Liver (tissue), 8 donors: ENCODE measurements at regions not wholly inside any gene's neighbourhood (a gene's known extent, or its start where the extent isn't known, plus 50 kb on each side); places are given as distances from the start of the nearest gene placed in this dataset.

ENCODE experiments used
- DNase-seq: peaks from one replicate; pipeline ENCODE4 v3.0.0-alpha.2; 2017; ENCODE audit warnings: low spot score
- H3K27ac ChIP-seq, 2 donors: one replicate each; pipeline ENCODE4 v1.7.0; 2013; ENCODE audit warnings: inconsistent platforms in 2 of 2, low read length in 2 of 2, control low read depth in 1 of 2, low read depth in 1 of 2, mild to moderate bottlenecking in 1 of 2
- H3K27me3 ChIP-seq, 4 donors: one replicate each; pipeline versions ENCODE4 v1.6.1 to v1.7.0; 2013; ENCODE audit warnings: low read length in 3 of 4, inconsistent platforms in 1 of 4, mild to moderate bottlenecking in 1 of 4, moderate library complexity in 1 of 4; ENCODE audit not compliant: control insufficient read depth in 4 of 4, insufficient read depth in 4 of 4
- H3K36me3 ChIP-seq, 4 donors: one replicate each; pipeline versions ENCODE4 v1.6.1 to v1.7.0; 2013; ENCODE audit warnings: low read length in 3 of 4, mild to moderate bottlenecking in 3 of 4, low read depth in 1 of 4, moderate library complexity in 1 of 4; ENCODE audit not compliant: control insufficient read depth in 4 of 4, insufficient read depth in 3 of 4
- H3K4me1 ChIP-seq, 4 donors: one replicate each; pipeline versions ENCODE4 v1.6.1 to v1.7.0; 2013; ENCODE audit warnings: low read length in 3 of 4, mild to moderate bottlenecking in 3 of 4, moderate library complexity in 1 of 4; ENCODE audit not compliant: control insufficient read depth in 4 of 4, insufficient read depth in 4 of 4
- H3K4me3 ChIP-seq, 3 donors: one replicate each; pipeline versions ENCODE4 v1.6.1 to v1.7.0; 2013; ENCODE audit warnings: low read length in 3 of 3, control low read depth in 1 of 3, low read depth in 1 of 3, mild to moderate bottlenecking in 1 of 3
- H3K9ac ChIP-seq, 2 donors: one replicate each; pipeline ENCODE4 v1.7.0; 2013; ENCODE audit warnings: low read length in 2 of 2, mild to moderate bottlenecking in 2 of 2, moderate library complexity in 2 of 2, control low read depth in 1 of 2, low read depth in 1 of 2
- H3K9me3 ChIP-seq, 4 donors: one replicate each; pipeline versions ENCODE4 v1.6.1 to v1.7.0; 2013; ENCODE audit warnings: low read length in 3 of 4; ENCODE audit not compliant: control insufficient read depth in 4 of 4
- CTCF ChIP-seq: fragments of 150-350 bp; IDR thresholded peaks from 2 replicates; pipeline ENCODE4 v1.5.1; 2017; ENCODE audit warnings: improper control_type of control experiment, low read depth, low read length; ENCODE audit not compliant: missing input control
- EGR1 ChIP-seq, 2 donors: IDR thresholded peaks; 2 replicates each; pipeline ENCODE4 v1.6.1; 2016 to 2018; ENCODE audit warnings: antibody characterized with exemption in 2 of 2, low read depth in 2 of 2
- FOXA2 ChIP-seq: IDR thresholded peaks from 2 replicates; pipeline ENCODE4 v1.6.1; 2016; ENCODE audit warnings: antibody characterized with exemption
- GABPA ChIP-seq, 2 donors: IDR thresholded peaks in 1 of 2; conservative IDR thresholded peaks in 1 of 2; 2 replicates each; pipeline ENCODE4 v1.6.1; 2016; ENCODE audit warnings: antibody characterized with exemption in 2 of 2, mild to moderate bottlenecking in 1 of 2, moderate library complexity in 1 of 2
- HNF4A ChIP-seq, 2 donors: conservative IDR thresholded peaks; 2 replicates each; pipeline ENCODE4 v1.6.1; 2016; ENCODE audit warnings: antibody characterized with exemption in 2 of 2, mild to moderate bottlenecking in 2 of 2
- HNF4G ChIP-seq: IDR thresholded peaks from 2 replicates; pipeline ENCODE4 v1.6.1; 2016; ENCODE audit warnings: antibody characterized with exemption
- RAD21 ChIP-seq, 2 donors: IDR thresholded peaks; 2 replicates each; pipeline ENCODE4 v1.6.1; 2016; ENCODE audit warnings: antibody characterized with exemption in 2 of 2, mild to moderate bottlenecking in 2 of 2
- RXRA ChIP-seq, 2 donors: IDR thresholded peaks; 2 replicates each; pipeline ENCODE4 v1.6.1; 2017 to 2018; ENCODE audit warnings: antibody characterized with exemption in 2 of 2, mild to moderate bottlenecking in 1 of 2
- SP1 ChIP-seq: IDR thresholded peaks from 2 replicates; pipeline ENCODE4 v1.6.1; 2018; ENCODE audit warnings: antibody characterized with exemption, mild to moderate bottlenecking
- TAF1 ChIP-seq: conservative IDR thresholded peaks from 2 replicates; pipeline ENCODE4 v1.6.1; 2016; ENCODE audit warnings: antibody characterized with exemption, mild to moderate bottlenecking
- ZBTB33 ChIP-seq: IDR thresholded peaks from 2 replicates; pipeline ENCODE4 v1.6.1; 2016; ENCODE audit warnings: antibody characterized with exemption
- WGBS: extraction: QIAGEN DNeasy Blood & Tissue Kit; methylation state at CpG from one replicate; pipeline ENCODE4 v1.1.7; 2013; 5-methylcytosine and 5-hydroxymethylcytosine counted together
- TF ChIP-seq, protein P1 (sequence below): IDR thresholded peaks from 2 replicates; pipeline ENCODE4 v1.6.1; 2016; ENCODE audit warnings: antibody characterized with exemption, mild to moderate bottlenecking
- TF ChIP-seq, protein P2 (sequence below): IDR thresholded peaks from 2 replicates; pipeline ENCODE4 v1.6.1; 2016; ENCODE audit warnings: antibody characterized with exemption
- TF ChIP-seq, protein P3 (sequence below): IDR thresholded peaks from 2 replicates; pipeline ENCODE4 v1.6.1; 2016; ENCODE audit warnings: antibody characterized with exemption
- donor health status: healthy.
- donor health status: healthy.
- donor health status: healthy.
- donor health status: healthy.
- donor health status: healthy.

DNA sequence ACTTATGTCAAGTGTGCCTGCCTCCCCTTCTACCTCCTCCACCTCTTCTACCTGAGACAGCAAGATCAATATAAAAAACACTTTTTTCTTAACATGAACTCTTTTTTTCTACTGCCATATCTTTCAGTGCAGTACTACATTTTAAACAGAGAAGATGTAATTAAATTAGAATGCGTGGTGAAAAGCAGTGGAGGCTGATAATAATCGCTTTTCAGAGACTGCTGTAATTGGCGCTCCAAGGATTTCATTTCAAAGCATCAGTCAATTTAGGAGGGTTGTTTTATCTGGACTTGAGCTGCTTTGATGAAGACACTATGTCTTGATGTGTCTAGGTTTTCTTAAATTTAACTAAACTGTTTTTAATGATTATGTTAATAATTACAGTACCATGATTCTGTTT is 85.3 kb upstream of the CRBN start:
- no peaks in the 10 kb centered on the region for H3K27me3 ChIP-seq
- 85% methylated on average over 3 of the region's 3 CpGs for WGBS
- no peaks in the 10 kb centered on the region for H3K36me3 ChIP-seq
- TF ChIP-seq, protein P1, sequence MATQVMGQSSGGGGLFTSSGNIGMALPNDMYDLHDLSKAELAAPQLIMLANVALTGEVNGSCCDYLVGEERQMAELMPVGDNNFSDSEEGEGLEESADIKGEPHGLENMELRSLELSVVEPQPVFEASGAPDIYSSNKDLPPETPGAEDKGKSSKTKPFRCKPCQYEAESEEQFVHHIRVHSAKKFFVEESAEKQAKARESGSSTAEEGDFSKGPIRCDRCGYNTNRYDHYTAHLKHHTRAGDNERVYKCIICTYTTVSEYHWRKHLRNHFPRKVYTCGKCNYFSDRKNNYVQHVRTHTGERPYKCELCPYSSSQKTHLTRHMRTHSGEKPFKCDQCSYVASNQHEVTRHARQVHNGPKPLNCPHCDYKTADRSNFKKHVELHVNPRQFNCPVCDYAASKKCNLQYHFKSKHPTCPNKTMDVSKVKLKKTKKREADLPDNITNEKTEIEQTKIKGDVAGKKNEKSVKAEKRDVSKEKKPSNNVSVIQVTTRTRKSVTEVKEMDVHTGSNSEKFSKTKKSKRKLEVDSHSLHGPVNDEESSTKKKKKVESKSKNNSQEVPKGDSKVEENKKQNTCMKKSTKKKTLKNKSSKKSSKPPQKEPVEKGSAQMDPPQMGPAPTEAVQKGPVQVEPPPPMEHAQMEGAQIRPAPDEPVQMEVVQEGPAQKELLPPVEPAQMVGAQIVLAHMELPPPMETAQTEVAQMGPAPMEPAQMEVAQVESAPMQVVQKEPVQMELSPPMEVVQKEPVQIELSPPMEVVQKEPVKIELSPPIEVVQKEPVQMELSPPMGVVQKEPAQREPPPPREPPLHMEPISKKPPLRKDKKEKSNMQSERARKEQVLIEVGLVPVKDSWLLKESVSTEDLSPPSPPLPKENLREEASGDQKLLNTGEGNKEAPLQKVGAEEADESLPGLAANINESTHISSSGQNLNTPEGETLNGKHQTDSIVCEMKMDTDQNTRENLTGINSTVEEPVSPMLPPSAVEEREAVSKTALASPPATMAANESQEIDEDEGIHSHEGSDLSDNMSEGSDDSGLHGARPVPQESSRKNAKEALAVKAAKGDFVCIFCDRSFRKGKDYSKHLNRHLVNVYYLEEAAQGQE = no peak
- DNase-seq = no peak
- no peak overlapping the region for H3K27ac ChIP-seq
- no peak overlapping the region for H3K9ac ChIP-seq
- no peaks in the 10 kb centered on the region for H3K4me1 ChIP-seq
- H3K4me3 ChIP-seq = no peak overlapping the region
- no peaks in the 10 kb centered on the region for H3K9me3 ChIP-seq

- peaks cover 0 to 3% (median 0%) of the 10 kb centered on the region in 4 donors for H3K27me3 ChIP-seq
- no peak overlapping the region for H3K9ac ChIP-seq
- no peaks in the 10 kb centered on the region for H3K4me1 ChIP-seq
- no peaks in the 10 kb centered on the region for H3K36me3 ChIP-seq
- H3K27ac ChIP-seq = no peak overlapping the region
- DNase-seq = no peak
- TF ChIP-seq SP1 (no peak), GABPA (IDR thresholded peaks at IDR 0.05 in 1 of 2, conservative IDR thresholded peaks at IDR 0.05 in 1 of 2) (no peak), FOXA2 (no peak), CTCF (no peak), HNF4A (conservative IDR thresholded peaks at IDR 0.05) (no peak)
- TF ChIP-seq, protein P2, sequence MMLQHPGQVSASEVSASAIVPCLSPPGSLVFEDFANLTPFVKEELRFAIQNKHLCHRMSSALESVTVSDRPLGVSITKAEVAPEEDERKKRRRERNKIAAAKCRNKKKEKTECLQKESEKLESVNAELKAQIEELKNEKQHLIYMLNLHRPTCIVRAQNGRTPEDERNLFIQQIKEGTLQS = no peak
- no peaks in the 10 kb centered on the region for H3K9me3 ChIP-seq
- no peak overlapping the region for H3K4me3 ChIP-seq
Observed at GRCh38 chr3:3260870-3261269, 81.4 kb upstream of the CRBN start.

DNA sequence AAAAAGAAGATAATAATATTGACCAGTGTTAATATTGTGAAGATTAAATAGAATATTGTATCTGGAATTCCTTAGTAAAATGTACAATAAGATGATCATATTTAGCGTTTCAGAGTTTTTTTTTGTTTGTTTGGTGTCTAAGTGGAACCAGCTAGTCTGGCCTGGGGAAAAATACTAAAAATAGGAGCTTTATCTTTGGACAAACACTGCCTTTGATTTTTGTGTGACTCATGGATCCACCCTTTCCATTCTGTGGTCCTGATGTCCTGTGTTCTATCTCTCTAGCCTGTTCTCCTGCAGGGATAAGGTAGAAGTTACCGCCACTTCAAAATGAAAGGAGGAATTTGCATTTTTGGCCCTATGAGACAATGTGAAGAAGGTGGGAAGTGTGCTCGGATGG is 79.7 kb upstream of the CRBN start:
- WGBS = 65% methylated on average over 3 of the region's 3 CpGs
- no peak overlapping the region for H3K4me3 ChIP-seq
- DNase-seq = no peak
- no peaks in the 10 kb centered on the region for H3K4me1 ChIP-seq
- no peak overlapping the region for H3K27ac ChIP-seq
- H3K27me3 ChIP-seq = peaks cover 0 to 3% (median 0%) of the 10 kb centered on the region in 4 donors
- no peaks in the 10 kb centered on the region for H3K9me3 ChIP-seq
- no peaks in the 10 kb centered on the region for H3K36me3 ChIP-seq
- H3K9ac ChIP-seq = no peak overlapping the region
- TF ChIP-seq ZBTB33 (no peak), CTCF (no peak), EGR1 (IDR thresholded peaks at IDR 0.05; ENCODE audit: low read depth in 2 of 2) (no peak), TAF1 (no peak), GABPA (IDR thresholded peaks at IDR 0.05 in 1 of 2, conservative IDR thresholded peaks at IDR 0.05 in 1 of 2) (no peak), RXRA (IDR thresholded peaks at IDR 0.05) (no peak), HNF4G (no peak), RAD21 (IDR thresholded peaks at IDR 0.05) (no peak)
- TF ChIP-seq, protein P1 = no peak
- TF ChIP-seq, protein P3, sequence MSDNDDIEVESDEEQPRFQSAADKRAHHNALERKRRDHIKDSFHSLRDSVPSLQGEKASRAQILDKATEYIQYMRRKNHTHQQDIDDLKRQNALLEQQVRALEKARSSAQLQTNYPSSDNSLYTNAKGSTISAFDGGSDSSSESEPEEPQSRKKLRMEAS = no peak
